ENCODE measurements at regions not wholly inside any gene's neighbourhood (a gene's known extent, or its start where the extent isn't known, plus 50 kb on each side); places are given as distances from the start of the nearest gene placed in this dataset.
"Not testable (repeated sequence)": the region's sequence is repeated elsewhere in the genome, so short reads cannot be mapped to it uniquely, and the experiment has no call there.

DNA sequence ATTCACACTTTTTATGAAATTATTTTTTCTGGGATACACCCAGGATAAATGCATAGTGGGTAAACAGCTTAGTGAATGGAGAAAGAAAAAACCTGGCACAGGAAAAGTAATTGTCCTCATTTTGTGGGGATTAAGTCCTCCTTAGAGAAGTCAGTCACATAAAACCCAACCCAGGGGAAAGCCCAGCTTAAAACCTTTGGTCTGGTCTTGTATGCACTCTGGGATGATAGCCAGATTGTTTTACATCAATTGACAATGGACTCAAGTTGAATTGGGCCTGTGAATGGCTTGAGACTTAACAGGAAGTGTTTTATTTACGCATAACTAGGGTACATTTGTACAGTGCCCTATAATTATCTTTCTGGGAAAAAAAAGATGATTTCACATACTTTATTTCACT lies 561.3 kb upstream of the GRIA3 start:
- DNase-seq (ENCODE audit: low read depth in 4 of 4, low spot score in 2 of 4) = no peak

DNA sequence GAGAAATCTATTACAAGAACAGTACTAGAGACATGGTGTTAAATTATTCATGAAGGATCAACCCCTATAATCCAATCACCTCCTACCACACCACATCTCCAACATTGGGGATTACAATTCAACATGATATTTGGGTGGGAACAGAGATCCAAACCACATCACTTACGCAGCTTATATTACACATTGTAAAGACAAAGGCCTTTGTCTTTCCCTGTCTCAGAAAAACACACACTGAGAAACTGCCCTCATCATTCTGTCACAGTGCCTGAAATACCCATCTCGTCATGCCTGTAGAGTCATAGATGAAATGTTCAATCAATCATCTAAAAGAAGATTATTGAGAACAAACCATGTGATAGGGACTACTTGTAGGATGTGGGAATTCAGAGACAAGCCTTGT lies 558.8 kb upstream of the GRIA3 start:
- DNase-seq (ENCODE audit: low read depth in 4 of 4, low spot score in 2 of 4) = no peak

DNA sequence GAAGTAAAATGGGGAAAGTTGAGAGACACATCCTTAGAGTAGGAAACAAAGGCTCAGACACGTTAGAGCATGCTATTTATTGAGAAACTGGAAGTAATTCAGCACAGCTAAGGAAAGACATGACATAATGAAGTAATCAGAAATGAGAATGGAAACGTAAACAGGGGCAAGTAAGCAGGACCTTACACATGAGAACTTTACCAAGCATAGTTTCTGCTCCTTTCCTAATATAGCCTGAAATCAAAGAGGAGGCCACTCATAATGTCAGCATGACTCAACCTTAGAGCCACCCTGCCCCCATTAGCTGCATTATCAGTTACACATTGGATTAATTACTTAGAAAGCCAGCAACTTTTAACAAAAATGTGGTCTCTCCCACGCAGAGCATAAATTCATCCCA lies 558.3 kb upstream of the GRIA3 start:
- no peak for DNase-seq (ENCODE audit: low read depth in 4 of 4, low spot score in 2 of 4)

DNA sequence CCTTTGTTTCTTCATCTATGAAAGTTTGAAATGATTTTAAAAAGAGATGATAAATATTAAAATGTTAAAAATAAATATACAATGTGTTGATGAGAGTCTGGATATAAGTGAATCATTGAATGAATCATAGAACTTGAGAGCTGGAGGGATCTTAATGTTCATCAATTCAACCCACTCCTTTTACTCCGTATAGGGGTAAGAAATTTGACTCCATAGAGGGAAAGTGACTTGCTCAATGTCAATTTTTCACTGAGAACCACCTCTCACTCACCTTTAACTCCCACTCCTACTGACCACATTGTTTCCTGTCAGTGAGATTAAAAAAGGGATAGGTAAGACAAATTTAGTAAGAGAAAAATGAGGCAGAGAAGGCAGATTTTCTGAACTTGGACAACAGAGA lies 557.2 kb upstream of the GRIA3 start:
- DNase-seq (ENCODE audit: low read depth in 4 of 4, low spot score in 2 of 4) = no peak

DNA sequence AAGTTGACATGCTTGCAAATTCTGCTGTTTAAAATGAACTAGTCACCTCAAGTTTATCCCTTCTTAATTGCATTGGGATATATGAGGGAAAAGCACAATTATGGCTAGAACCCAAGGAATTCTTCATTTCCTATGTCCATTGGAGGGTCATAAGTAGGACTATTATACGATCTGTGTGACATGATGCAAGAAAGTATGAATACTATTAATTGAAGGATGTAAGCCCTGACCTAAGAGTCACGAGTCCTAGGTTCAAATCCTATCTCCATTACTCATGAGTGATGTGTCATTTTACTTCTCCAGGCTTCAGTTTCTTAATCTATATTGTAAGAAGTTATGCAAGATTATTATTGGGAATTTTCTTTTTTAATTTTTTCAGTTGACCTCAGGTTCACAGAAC lies 542.9 kb upstream of the GRIA3 start:
- no peak for DNase-seq (ENCODE audit: low read depth in 4 of 4, low spot score in 2 of 4)

DNA sequence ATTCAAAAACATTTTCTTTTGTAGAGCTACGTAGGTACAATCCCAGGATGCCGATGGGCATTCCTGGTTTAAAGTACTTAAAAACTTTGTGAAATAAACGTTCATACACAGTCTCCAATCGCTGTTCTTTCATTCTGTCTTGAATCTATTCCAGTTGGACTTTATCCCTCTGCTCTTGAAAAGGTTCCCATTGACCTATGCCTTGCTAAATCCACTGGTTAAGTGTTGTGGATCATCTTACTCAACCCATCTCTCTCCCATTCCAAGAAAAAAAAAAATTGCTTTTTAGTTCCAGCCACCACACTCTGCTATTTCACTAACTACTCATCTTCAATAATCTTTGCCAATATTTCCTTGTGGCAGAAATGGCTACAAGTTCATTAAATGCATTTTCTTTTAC lies 542.3 kb upstream of the GRIA3 start:
- no peak for DNase-seq (ENCODE audit: low read depth in 4 of 4, low spot score in 2 of 4)

DNA sequence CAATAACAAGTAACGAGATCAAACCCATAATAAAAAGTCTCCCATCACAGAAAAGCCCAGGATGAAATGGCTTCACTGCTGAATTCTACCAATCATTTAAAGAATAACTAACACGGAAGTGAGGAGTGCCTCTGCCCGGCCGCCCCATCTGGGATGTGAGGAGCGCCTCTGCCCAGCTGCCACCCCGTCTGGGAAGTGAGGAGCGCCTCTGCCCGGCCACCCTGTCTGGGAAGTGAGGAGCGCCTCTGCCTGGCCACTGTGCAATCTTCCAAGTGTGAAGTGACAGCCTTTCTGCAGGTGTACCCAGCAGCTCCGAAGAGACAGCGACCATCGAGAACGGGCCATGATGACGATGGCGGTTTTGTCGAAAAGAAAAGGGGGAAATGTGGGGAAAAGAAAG lies 528.8 kb upstream of the GRIA3 start:
- DNase-seq (ENCODE audit: low read depth in 4 of 4, low spot score in 2 of 4) = not testable (repeated sequence)

DNA sequence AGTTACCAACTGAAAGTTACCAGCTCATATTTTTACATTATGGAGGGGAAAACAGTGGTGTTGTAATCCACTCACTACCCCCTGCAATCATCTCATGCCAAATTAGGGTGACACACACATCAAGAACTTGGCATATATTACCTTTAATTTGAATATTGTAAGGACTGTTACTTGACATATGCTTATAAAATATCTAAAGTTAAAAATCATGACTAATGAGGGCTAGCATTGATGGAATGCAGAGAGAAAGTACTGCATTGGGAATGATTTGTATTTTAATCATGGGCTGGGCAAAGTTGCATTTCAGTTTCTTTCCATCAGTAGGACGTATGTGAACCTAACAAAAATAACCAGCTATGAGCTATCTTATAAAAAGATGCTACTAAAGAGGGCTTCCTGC lies 517.5 kb upstream of the GRIA3 start:
- no peak for DNase-seq (ENCODE audit: low read depth in 4 of 4, low spot score in 2 of 4)

DNA sequence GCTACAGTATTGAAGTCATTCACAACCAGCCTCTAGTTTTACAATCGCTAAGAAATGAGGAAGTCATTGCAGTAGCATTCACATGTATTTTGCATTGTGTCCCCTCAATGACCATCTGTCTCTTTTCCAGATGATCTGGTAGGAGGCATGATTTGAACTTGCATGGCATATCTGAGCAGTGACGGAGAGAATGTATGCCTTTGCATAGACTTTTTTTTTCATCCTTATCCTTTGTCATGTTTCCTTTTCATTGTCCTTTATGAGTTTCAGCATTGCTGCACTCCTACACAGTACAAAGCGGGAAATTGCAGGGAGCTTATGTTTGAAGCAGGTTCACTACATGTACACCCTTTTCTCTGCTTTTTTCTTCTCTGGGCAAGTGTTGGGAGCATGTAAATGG lies 516.4 kb upstream of the GRIA3 start:
- DNase-seq (ENCODE audit: low read depth in 4 of 4, low spot score in 2 of 4) = no peak

DNA sequence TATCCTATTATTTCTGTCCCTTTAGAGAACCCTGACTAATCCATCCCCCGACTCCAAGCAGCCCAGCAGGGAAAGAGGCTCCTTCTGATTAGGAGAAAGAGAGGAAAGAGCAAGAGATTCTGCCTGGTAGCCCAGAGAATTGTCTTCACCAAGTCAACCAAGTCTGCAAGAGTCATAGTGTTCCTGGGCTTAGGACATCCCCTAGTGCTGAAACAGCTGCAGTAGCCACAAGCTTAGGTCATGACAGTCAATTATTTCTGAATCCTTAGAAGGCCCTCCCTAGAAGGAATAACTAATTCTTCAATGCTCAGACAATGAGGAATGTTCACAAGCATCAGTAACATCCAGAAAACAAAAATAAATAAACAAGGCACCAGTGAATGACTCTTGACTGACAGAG lies 480.3 kb upstream of the GRIA3 start:
- DNase-seq (ENCODE audit: low read depth in 4 of 4, low spot score in 2 of 4) = no peak

DNA sequence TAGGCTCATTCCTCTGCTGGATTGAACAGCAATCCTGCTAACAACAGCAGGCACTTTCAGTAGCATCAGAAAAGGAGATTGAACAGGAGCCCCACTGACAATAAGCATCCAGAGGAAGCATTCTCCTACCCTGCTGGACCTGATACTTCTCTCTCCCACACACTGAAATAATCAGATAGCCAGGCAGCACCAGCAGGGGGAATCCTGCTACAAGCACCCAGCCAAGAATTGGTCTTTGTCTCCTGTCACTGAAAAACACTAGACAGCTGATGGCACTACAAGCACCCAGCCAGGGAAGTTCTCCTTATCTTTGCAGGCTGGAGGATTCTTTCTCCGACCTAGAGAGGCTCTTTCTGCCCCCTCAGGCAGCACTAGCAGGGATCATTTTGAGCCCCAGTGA lies 444.3 kb upstream of the GRIA3 start:
- DNase-seq (ENCODE audit: low read depth in 4 of 4, low spot score in 2 of 4) = no peak

DNA sequence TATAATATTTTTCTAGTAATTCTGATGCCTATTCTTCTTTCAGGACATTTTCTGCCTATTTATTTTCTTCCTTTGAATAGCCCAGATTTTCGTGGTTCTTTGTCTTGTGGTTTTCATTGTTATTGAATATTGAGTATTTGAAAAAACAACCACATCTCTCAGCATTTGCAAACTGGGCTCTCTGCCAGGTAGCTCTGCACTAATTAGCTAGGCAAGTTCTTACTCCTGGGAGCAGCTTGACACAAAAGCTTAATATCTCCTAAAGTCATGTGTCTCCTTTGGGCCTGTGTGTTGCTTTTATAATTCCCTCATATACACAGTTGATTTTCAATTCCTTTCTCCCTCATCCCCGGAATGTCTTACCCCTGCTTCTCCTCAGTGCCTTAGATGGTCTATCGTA lies 413.5 kb upstream of the GRIA3 start:
- DNase-seq (ENCODE audit: low read depth in 4 of 4, low spot score in 2 of 4) = no peak

DNA sequence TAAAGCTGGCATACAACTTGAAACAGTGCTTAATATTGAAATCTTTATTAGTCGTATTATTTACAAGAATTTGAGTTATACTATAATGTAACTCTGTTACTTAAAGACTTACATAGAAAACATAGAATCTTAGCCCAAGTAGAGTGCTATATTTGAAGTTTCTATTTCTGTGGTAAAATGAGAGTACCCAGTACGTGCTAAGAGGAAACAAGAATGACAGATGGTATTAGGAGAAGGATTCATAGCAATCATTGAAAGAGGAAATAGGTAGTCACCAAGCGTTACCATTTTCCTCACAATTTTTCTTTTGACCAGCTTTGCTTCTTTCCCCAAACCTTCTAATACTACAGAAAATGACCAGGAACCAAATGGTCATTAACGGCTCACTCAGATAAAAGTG lies 412.1 kb upstream of the GRIA3 start:
- no peak for DNase-seq (ENCODE audit: low read depth in 4 of 4, low spot score in 2 of 4)

DNA sequence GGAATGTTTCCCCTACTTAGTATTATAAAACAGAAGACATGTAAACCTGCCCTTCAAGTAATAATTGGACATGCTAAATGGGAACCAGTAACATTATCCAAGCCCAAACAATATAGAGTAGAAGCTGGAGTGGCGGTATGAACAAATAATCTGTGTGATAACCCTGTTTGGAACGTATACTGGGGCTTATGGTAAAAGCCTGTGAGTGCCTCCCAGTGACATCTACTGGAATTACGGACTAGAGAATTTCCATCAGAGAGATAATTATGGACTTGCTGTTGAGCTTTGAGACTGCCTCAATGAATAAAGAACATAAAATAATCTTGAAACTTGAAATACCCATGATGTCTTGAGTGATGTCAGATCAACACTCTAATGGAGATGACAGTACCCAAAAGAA lies 406.3 kb upstream of the GRIA3 start:
- DNase-seq (ENCODE audit: low read depth in 4 of 4, low spot score in 2 of 4) = no peak

DNA sequence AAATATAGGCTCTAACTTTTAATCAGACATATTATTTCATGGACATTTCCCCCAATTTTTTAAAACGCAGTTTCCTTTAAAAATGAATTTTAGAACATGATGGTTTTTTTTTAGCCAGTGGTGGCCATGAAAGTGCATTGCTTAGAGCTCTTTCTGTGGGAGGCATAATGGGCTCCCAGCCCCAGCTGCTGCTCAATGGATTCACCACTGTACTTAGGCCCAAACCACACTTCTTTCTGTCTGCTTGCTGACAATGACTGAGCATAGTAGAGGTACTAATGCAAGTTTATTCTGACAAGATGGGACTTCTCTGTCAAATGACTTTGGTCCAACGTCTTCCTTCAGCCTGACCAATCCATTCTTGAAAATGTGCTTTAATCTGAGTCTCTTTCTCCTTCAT lies 400.2 kb upstream of the GRIA3 start:
- DNase-seq (ENCODE audit: low read depth in 4 of 4, low spot score in 2 of 4) = no peak

DNA sequence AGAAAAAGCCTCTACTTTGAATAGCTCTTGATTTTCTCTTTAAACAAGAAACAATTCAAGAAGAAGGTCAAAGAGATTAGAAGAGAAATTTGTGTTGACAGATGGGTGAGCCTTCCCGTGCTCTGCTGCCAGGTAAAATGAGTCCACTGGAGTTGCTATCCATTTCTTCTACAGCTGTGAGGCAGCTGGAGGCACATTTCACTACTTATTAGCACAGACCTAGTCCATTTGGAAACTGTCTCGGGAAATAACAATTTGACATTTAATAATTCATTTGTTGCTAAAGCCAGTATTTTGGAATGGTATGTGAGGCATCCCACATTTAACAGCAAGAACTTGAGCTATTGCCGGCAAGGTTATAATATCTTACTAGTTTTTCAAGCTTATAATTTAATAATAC lies 396.8 kb upstream of the GRIA3 start:
- DNase-seq (ENCODE audit: low read depth in 4 of 4, low spot score in 2 of 4) = no peak

DNA sequence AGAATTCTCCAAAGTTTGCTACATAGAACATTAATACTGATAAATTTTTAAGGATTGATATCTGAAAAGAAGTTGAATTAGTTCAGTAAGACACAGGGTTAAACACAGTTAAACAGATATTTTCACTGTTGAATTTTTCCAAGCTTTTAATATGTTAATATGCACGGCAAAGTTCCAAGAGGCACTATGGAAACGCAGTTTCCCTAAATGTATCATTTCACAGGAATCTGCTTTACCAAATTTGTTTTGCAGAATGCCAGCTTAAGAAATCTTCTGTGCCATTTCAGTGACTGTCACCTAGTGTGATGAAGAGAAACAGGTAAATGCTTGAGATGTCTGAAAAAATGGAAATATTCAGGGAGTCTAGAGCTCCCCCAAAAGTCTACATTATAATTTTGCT lies 395.9 kb upstream of the GRIA3 start:
- no peak for DNase-seq (ENCODE audit: low read depth in 4 of 4, low spot score in 2 of 4)

DNA sequence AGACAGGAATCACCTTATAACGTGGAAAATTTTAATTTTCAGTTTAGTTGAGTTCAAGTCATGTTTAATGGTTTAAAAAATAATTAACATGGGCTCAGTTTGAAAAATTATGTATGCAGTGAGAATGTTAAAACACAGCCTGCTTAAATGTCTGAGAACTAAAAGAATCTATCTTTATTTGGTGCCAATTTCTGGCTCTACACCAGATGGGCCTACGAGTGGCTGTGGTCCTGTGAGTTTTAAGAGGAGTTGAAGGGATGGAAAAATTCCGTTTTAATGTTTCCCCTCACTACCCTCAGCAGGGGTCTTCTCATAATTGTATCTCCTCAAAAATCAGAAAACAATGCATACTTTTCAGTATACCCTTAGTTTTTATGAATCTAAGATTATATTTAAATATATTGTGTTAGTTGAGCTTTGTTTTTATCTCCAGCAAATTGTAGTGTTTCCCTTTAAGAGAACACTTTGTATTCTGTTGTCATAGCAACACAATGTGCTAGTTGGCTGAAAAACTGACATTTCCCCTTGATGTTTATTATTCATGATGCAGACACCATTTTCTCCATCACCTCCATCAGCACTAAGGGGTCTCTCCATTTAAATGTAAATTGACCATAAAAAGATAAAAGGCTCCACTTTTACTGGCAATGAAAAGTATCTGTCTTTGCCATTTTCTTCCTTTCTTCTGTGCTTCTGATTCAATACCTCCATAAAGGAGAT lies 393.5 kb upstream of the GRIA3 start:
- DNase-seq (ENCODE audit: low read depth in 4 of 4, low spot score in 2 of 4) = no peak

DNA sequence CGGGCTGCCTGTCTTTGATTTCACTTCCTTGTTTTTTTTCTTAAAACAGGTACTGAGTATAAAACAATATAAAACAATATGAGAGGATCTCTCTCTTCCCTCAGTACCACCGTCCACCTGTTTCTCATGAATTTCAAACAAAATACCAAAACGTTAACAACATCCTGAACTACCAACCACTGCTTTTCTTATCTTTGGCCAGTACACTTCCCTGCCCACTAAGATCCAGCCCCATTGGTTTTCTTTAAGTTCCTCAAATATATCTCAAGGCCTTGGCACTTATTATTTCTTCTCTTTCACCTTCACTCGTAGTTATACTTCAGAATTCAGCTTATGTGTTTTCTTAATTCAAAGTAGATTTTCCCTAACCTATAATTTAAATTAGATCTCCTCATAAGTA lies 370.2 kb upstream of the GRIA3 start:
- DNase-seq (ENCODE audit: low read depth in 4 of 4, low spot score in 2 of 4) = no peak

DNA sequence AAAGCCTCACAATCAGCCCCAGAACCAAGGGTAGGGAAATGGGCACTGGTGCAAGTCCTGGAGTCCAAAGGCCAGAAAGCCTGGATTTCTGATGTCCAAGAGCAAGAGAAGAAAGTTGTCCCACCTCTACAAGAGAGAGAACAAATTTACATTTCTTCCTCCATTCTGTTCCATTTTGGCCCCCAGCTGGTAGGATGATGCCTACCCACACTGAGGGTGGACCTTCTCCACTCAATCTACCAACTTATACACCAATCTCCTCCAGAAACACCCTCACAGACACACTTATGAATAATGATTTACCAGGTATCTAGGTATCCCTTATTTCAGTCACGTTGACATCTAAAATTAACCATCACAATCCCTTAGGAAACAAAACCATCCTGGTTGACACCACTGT lies 367.8 kb upstream of the GRIA3 start:
- no peak for DNase-seq (ENCODE audit: low read depth in 4 of 4, low spot score in 2 of 4)

DNA sequence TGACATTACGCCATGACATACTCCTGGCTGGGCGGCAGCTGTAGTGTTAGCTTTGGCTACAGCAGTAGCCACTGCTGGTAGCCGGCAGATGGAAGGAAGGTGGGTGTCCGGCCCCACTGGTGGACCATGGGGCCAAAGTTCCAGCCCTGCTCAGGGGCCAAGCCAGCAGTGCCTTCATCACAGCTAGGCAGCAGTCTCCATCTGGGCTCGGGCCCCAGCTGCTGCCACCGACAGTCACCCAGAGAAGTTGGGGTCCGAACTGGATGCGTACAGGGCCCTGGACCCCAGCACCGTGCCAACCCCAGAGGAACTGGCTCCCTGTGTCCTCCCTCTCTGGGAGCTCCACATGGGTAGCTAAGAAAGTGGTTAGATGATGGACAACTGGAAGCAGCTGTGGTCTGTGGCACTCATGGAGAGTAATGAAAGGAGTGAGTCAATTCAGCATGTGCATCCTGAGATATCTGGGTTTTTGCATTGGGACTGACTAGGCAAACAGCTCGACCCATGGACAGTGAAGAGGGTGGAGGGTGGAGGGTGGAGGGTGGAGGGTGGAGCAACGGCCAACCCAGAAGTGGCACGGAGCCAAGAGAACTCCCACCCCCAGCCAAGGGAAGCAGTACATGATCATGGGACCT lies 366.6 kb upstream of the GRIA3 start:
- DNase-seq (ENCODE audit: low read depth in 4 of 4, low spot score in 2 of 4) = no peak

DNA sequence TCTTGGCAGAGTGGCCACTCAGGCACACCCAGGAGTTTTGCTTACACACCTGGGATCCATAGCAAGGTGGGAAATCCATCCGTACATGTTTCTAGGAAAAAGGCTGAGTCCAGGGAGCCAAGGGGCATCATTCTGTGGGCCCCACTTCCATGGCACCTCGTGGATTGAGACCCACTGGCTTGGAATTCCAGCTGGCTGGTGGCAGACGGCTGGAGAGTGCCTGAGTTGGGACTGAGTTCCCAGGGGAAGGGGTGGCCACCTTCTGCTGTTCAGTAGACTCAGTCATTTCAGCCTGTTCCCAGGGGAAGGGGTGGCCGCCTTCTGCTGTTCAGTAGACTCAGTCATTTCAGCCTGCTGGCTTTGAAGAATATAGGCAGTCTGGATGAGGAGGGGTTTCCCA lies 366.0 kb upstream of the GRIA3 start:
- DNase-seq (ENCODE audit: low read depth in 4 of 4, low spot score in 2 of 4) = no peak

DNA sequence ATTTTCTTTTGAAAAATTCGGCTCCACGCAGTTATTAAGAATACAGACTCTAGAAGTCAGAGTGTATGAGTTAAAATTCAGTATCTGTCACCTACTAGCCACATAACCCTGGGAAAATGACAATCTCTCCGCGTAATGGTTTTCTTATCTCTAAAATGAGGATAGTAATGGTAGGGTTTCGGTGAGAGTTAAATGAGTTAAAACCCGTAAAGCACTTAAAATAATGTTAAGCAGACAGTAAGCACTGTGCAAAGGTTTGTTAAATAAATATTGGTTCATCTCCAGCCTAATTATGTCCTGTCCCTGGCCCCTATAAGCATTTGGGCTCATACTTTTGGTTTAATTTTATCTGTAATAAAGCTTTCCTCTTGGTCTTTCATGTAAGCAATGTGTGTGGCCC lies 350.8 kb upstream of the GRIA3 start:
- no peak for DNase-seq (ENCODE audit: low read depth in 4 of 4, low spot score in 2 of 4)

Data from left renal cortex interstitium (tissue), 4 donors.